H9 (cell line): ENCODE measurements at regions not wholly inside any gene's neighbourhood (a gene's known extent, or its start where the extent isn't known, plus 50 kb on each side); places are given as distances from the start of the nearest gene placed in this dataset.

ENCODE experiments used
- DNase-seq: peaks from one replicate; pipeline ENCODE4 v3.0.0-alpha.2; 2017
- H2AFZ ChIP-seq: one replicate; pipeline ENCODE4 v1.6.1; 2013; ENCODE audit warnings: mild to moderate bottlenecking, low read length, control low read depth, moderate library complexity
- H2AK5ac ChIP-seq: 2 replicates; pipeline ENCODE4 v1.6.1; 2013; ENCODE audit warnings: low read length, control low read depth, mixed read lengths; ENCODE audit not compliant: insufficient read length
- H2BK120ac ChIP-seq: one replicate; pipeline ENCODE4 v1.6.1; 2013; ENCODE audit warnings: low read depth, mild to moderate bottlenecking, low read length, control low read depth, inconsistent platforms; ENCODE audit not compliant: poor library complexity, severe bottlenecking
- H2BK12ac ChIP-seq: 2 replicates; pipeline ENCODE4 v1.6.1; 2013; ENCODE audit warnings: low read length, control low read depth, mixed read lengths, low read depth; ENCODE audit not compliant: insufficient read length
- H2BK15ac ChIP-seq: 2 replicates; pipeline ENCODE4 v1.6.1; 2013; ENCODE audit warnings: low read depth, low read length, control low read depth
- H2BK20ac ChIP-seq: one replicate; pipeline ENCODE4 v1.6.1; 2013; ENCODE audit warnings: low read depth, mild to moderate bottlenecking, low read length, control low read depth, inconsistent platforms; ENCODE audit not compliant: poor library complexity, severe bottlenecking
- H2BK5ac ChIP-seq: 2 replicates; pipeline ENCODE4 v1.6.1; 2013; ENCODE audit warnings: low read length, control low read depth, mixed read lengths; ENCODE audit not compliant: insufficient read length
- H3K14ac ChIP-seq: 2 replicates; pipeline ENCODE4 v1.6.1; 2013; ENCODE audit warnings: low read length, control low read depth; ENCODE audit not compliant: insufficient read depth
- H3K18ac ChIP-seq: 2 replicates; pipeline ENCODE4 v1.6.1; 2013; ENCODE audit warnings: low read depth, mild to moderate bottlenecking, mixed read lengths, low read length, control low read depth; ENCODE audit not compliant: insufficient read length
- H3K23ac ChIP-seq: 2 replicates; pipeline ENCODE4 v1.6.1; 2013; ENCODE audit warnings: low read length, control low read depth, mixed read lengths, low read depth; ENCODE audit not compliant: insufficient read length
- H3K23me2 ChIP-seq: 2 replicates; pipeline ENCODE4 v1.6.1; 2013; ENCODE audit warnings: low read depth, mild to moderate bottlenecking, mixed read lengths, low read length, control low read depth; ENCODE audit not compliant: insufficient read length, poor library complexity, severe bottlenecking
- H3K27ac ChIP-seq: 2 replicates; pipeline ENCODE4 v1.5.1; 2013; ENCODE audit warnings: low read length, control low read depth, mixed read lengths, low read depth; ENCODE audit not compliant: insufficient read length
- H3K27me3 ChIP-seq: 2 replicates; pipeline ENCODE4 v1.6.1; 2013; ENCODE audit warnings: low read length, control low read depth, inconsistent platforms; ENCODE audit not compliant: insufficient read depth
- H3K4ac ChIP-seq: 2 replicates; pipeline ENCODE4 v1.6.1; 2013; ENCODE audit warnings: low read depth, mild to moderate bottlenecking, control low read depth, inconsistent platforms, low read length, moderate library complexity
- H3K4me1 ChIP-seq: 2 replicates; pipeline ENCODE4 v1.6.1; 2013; ENCODE audit warnings: low read length, control low read depth, inconsistent platforms; ENCODE audit not compliant: insufficient read depth
- H3K4me2 ChIP-seq: 2 replicates; pipeline ENCODE4 v1.6.1; 2013; ENCODE audit warnings: low read length, control low read depth, mixed read lengths; ENCODE audit not compliant: insufficient read length, insufficient read depth
- H3K56ac ChIP-seq: 2 replicates; pipeline ENCODE4 v1.6.1; 2013; ENCODE audit warnings: low read depth, mild to moderate bottlenecking, mixed read lengths, low read length, control low read depth; ENCODE audit not compliant: insufficient read length
- H3K79me1 ChIP-seq: 2 replicates; pipeline ENCODE4 v1.6.1; 2013; ENCODE audit warnings: low read depth, mild to moderate bottlenecking, moderate library complexity, low read length, control low read depth, inconsistent platforms; ENCODE audit not compliant: insufficient read depth, poor library complexity, severe bottlenecking
- H3K79me2 ChIP-seq: 2 replicates; pipeline ENCODE4 v1.6.1; 2013; ENCODE audit warnings: low read length, control low read depth, inconsistent platforms; ENCODE audit not compliant: insufficient read depth
- H3K9ac ChIP-seq: 2 replicates; pipeline ENCODE4 v1.6.1; 2013; ENCODE audit warnings: low read length, control low read depth, mixed read lengths; ENCODE audit not compliant: insufficient read length; ENCODE audit errors: extremely low read depth
- H3K9me3 ChIP-seq: one replicate; pipeline ENCODE4 v1.6.1; 2013; ENCODE audit warnings: low read depth, low read length, inconsistent platforms; ENCODE audit not compliant: control insufficient read depth
- H3T11ph ChIP-seq: one replicate; pipeline ENCODE4 v1.6.1; 2013; ENCODE audit warnings: mild to moderate bottlenecking, low read length, control low read depth, inconsistent platforms
- H4K20me1 ChIP-seq: one replicate; pipeline ENCODE4 v1.6.1; 2013; ENCODE audit not compliant: control insufficient read depth, insufficient read length, insufficient read depth
- H4K5ac ChIP-seq: 2 replicates; pipeline ENCODE4 v1.6.1; 2013; ENCODE audit warnings: low read depth, mild to moderate bottlenecking, mixed read lengths, low read length, control low read depth; ENCODE audit not compliant: insufficient read length
- H4K8ac ChIP-seq: replicated peaks from 2 replicates; pipeline ENCODE4 v1.6.1; 2013; ENCODE audit warnings: low read length, control low read depth, mixed read lengths, low read depth; ENCODE audit not compliant: insufficient read length
- H4K91ac ChIP-seq: 2 replicates; pipeline ENCODE4 v1.6.1; 2013; ENCODE audit warnings: low read depth, mild to moderate bottlenecking, moderate library complexity, mixed read lengths, low read length, control low read depth; ENCODE audit not compliant: insufficient read length
- H3K27ac Mint-ChIP-seq, 3 experiments: 2 replicates in 2 of 3; 3 replicates in 1 of 3; pipeline ENCODE4 v1.8.0; 2020 to 2021; ENCODE audit warnings: mixed read lengths in 3 of 3, mild to moderate bottlenecking in 1 of 3, moderate library complexity in 1 of 3
- H3K27me3 Mint-ChIP-seq: 2 replicates; pipeline ENCODE4 v1.8.0; 2021; ENCODE audit warnings: low read depth, mild to moderate bottlenecking, moderate library complexity, mixed read lengths
- H3K36me3 Mint-ChIP-seq, 3 experiments: 2 replicates in 2 of 3; 3 replicates in 1 of 3; pipeline ENCODE4 v1.8.0; 2020 to 2021; ENCODE audit warnings: low read depth in 3 of 3, mixed read lengths in 3 of 3; ENCODE audit not compliant: insufficient read depth in 1 of 3
- H3K4me1 Mint-ChIP-seq, 2 experiments: 2 replicates each; pipeline ENCODE4 v1.8.0; 2020; ENCODE audit warnings: mixed read lengths in 2 of 2
- H3K4me3 Mint-ChIP-seq, 2 experiments: 2 replicates in 1 of 2; 3 replicates in 1 of 2; pipeline ENCODE4 v1.8.0; 2020 to 2021; ENCODE audit warnings: mild to moderate bottlenecking in 2 of 2, mixed read lengths in 2 of 2, moderate library complexity in 1 of 2
- H3K9me3 Mint-ChIP-seq, 2 experiments: 2 replicates in 1 of 2; 3 replicates in 1 of 2; pipeline ENCODE4 v1.8.0; 2020; ENCODE audit warnings: mild to moderate bottlenecking in 2 of 2, mixed read lengths in 2 of 2, moderate library complexity in 1 of 2
- WGBS: extraction: QIAGEN DNeasy Blood & Tissue Kit; methylation state at CpG from one replicate; pipeline ENCODE4 v1.1.7; 2013; ENCODE audit warnings: missing lambda C conversion rate, low lambda C conversion rate, mixed read lengths; ENCODE audit not compliant: insufficient read length; ENCODE audit errors: extremely low coverage; 5-methylcytosine and 5-hydroxymethylcytosine counted together
- TF ChIP-seq, protein P1 (sequence below): fragments of 200-600 bp; sonication (generic); conservative IDR thresholded peaks from 3 replicates; pipeline ENCODE4 v1.8.0; 2021; ENCODE audit warnings: antibody characterized with exemption, mild to moderate bottlenecking

GRCh38 chr4:10974371-10974770 is 289.8 kb upstream of the CLNK start:
- no peaks in the 10 kb centered on the region for H3K23me2 ChIP-seq
- H3K79me1 ChIP-seq: no peaks in the 10 kb centered on the region
- no peak overlapping the region for H4K5ac ChIP-seq
- Mint-ChIP-seq H3K4me1 (peaks cover 0 to 8% of the 10 kb centered on the region in 2 experiments; a peak in 2 of 4 replicates), H3K27me3 (peaks cover 8% of the 10 kb centered on the region; the same call in 1 of the 2 replicates), H3K27ac (no peak overlapping the region), H3K9me3 (no peaks in the 10 kb centered on the region; a peak in 1 of 5 replicates), H3K36me3 (no peaks in the 10 kb centered on the region), H3K4me3 (no peak overlapping the region)
- no peak overlapping the region for H3K4me2 ChIP-seq
- no peak overlapping the region for H3K9ac ChIP-seq
- no peak overlapping the region for H2AK5ac ChIP-seq
- no peak overlapping the region for H2BK20ac ChIP-seq
- H3K9me3 ChIP-seq: no peaks in the 10 kb centered on the region
- 100% methylated on average over 4 of the region's 9 CpGs for WGBS
- no peaks in the 10 kb centered on the region for H4K20me1 ChIP-seq
- H3K14ac ChIP-seq: no peak overlapping the region
- H3K4ac ChIP-seq: no peak overlapping the region
- TF ChIP-seq, protein P1, sequence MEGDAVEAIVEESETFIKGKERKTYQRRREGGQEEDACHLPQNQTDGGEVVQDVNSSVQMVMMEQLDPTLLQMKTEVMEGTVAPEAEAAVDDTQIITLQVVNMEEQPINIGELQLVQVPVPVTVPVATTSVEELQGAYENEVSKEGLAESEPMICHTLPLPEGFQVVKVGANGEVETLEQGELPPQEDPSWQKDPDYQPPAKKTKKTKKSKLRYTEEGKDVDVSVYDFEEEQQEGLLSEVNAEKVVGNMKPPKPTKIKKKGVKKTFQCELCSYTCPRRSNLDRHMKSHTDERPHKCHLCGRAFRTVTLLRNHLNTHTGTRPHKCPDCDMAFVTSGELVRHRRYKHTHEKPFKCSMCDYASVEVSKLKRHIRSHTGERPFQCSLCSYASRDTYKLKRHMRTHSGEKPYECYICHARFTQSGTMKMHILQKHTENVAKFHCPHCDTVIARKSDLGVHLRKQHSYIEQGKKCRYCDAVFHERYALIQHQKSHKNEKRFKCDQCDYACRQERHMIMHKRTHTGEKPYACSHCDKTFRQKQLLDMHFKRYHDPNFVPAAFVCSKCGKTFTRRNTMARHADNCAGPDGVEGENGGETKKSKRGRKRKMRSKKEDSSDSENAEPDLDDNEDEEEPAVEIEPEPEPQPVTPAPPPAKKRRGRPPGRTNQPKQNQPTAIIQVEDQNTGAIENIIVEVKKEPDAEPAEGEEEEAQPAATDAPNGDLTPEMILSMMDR: no peak
- H3K18ac ChIP-seq: no peak overlapping the region
- no peak overlapping the region for H3K56ac ChIP-seq
- no peak overlapping the region for H2BK120ac ChIP-seq
- no peak overlapping the region for H2BK5ac ChIP-seq
- no peak overlapping the region for H4K8ac ChIP-seq
- no peaks in the 10 kb centered on the region for H3K79me2 ChIP-seq
- no peak overlapping the region for H3K23ac ChIP-seq
- DNase-seq: no peak
- H3K4me1 ChIP-seq: peaks cover 4% of the 10 kb centered on the region; the same call in 1 of the 2 replicates
- H2BK12ac ChIP-seq: no peak overlapping the region
- H2BK15ac ChIP-seq: no peak overlapping the region
- H3K27me3 ChIP-seq: no peaks in the 10 kb centered on the region
- no peak overlapping the region for H4K91ac ChIP-seq
- no peak overlapping the region for H3K27ac ChIP-seq
- H3T11ph ChIP-seq: no peak overlapping the region
- H2AFZ ChIP-seq: no peak overlapping the region
